Loucy (cell line): ENCODE measurements at regions not wholly inside any gene's neighbourhood (a gene's known extent, or its start where the extent isn't known, plus 50 kb on each side); places are given as distances from the start of the nearest gene placed in this dataset.

Source experiments
- EZH2phosphoT487 ChIP-seq: fragments of 200-600 bp; IDR thresholded peaks from 2 replicates; pipeline ENCODE4 v1.6.1; 2018; ENCODE audit warnings: antibody characterized with exemption, mild to moderate bottlenecking, moderate library complexity, borderline replicate concordance
- TF ChIP-seq, protein P1 (sequence below): fragments of 200-600 bp; sonication (generic); conservative IDR thresholded peaks from 2 replicates; pipeline ENCODE4 v1.5.1; 2014; ENCODE audit warnings: mild to moderate bottlenecking, antibody characterized with exemption, low read length

DNA sequence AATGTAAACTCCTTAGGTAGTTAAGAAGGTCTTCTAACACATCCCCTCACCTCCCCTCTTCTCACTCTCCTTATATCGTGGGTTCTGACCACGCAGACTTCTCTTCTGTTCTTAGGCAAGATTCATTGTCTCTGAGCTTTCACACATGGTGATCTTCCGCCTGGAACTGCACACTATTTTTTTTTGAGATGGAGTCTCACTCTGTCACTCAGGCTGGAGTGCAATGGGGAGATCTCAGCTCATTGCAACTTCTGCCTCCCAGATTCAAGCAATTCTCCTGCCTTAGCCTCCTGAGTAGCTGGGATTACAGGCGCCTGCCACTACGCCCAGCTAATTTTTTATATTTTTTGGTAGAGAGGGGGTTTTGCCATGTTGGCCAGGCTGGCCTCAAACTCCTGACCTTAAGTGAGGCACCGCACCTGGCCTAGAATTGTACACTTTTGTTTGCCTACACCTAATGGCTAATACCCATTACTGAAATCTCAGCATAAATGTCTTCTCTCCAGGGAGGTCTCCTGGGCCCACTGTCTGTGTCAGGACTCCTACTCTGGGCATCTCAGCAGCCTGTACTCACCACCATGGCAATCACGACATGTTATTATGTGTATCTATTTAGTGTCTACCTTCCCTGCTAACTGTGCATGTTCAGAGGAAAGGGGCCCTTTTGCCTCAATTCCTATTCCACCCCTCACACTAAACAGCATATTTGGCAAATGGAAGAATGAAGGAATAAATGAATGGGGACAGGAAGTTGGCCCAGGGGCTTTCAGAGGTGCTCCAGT, 646.3 kb upstream of the DPP6 start:
- TF ChIP-seq, protein P1, sequence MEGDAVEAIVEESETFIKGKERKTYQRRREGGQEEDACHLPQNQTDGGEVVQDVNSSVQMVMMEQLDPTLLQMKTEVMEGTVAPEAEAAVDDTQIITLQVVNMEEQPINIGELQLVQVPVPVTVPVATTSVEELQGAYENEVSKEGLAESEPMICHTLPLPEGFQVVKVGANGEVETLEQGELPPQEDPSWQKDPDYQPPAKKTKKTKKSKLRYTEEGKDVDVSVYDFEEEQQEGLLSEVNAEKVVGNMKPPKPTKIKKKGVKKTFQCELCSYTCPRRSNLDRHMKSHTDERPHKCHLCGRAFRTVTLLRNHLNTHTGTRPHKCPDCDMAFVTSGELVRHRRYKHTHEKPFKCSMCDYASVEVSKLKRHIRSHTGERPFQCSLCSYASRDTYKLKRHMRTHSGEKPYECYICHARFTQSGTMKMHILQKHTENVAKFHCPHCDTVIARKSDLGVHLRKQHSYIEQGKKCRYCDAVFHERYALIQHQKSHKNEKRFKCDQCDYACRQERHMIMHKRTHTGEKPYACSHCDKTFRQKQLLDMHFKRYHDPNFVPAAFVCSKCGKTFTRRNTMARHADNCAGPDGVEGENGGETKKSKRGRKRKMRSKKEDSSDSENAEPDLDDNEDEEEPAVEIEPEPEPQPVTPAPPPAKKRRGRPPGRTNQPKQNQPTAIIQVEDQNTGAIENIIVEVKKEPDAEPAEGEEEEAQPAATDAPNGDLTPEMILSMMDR = no peak
- TF ChIP-seq EZH2phosphoT487 = no peak
